ENCODE measurements at regions not wholly inside any gene's neighbourhood (a gene's known extent, or its start where the extent isn't known, plus 50 kb on each side); places are given as distances from the start of the nearest gene placed in this dataset.

GRCh38 chr4:10982305-10982704, 297.7 kb upstream of the CLNK start:
- no peak overlapping the region for H3K4me3 ChIP-seq (replicated peaks; ENCODE audit: insufficient read depth, low read length)
- no peak for DNase-seq (ENCODE audit: low read depth in 1 of 2, low spot score in 1 of 2)
- no peak overlapping the region for H3K27ac ChIP-seq (replicated peaks)
- no peaks in the 10 kb centered on the region for H3K27me3 ChIP-seq (ENCODE audit: insufficient read depth, poor library complexity, severe bottlenecking)
- TF ChIP-seq CTCF (IDR thresholded peaks at IDR 0.05; ENCODE audit: insufficient read depth, low read length), result no peak
- no peak for TF ChIP-seq REST (IDR thresholded peaks at IDR 0.05; ENCODE audit: insufficient replicate concordance, low read depth)

GRCh38 chr4:10981576-10981975, 297.0 kb upstream of the CLNK start:
- Histone ChIP-seq H3K4me3 (replicated peaks; ENCODE audit: insufficient read depth, low read length) (no peak overlapping the region), H3K27ac (replicated peaks) (no peak overlapping the region), H3K27me3 (ENCODE audit: insufficient read depth, poor library complexity, severe bottlenecking) (no peaks in the 10 kb centered on the region)
- no peak for TF ChIP-seq CTCF (IDR thresholded peaks at IDR 0.05; ENCODE audit: insufficient read depth, low read length)
- TF ChIP-seq SPI1 (IDR thresholded peaks at IDR 0.05; ENCODE audit: borderline replicate concordance, low read depth), result no peak
- no peak for TF ChIP-seq GABPA (IDR thresholded peaks at IDR 0.05; ENCODE audit: low read depth)
- TF ChIP-seq POLR2AphosphoS5 (IDR thresholded peaks at IDR 0.05; ENCODE audit: low read depth), result no peak
- no peak for TF ChIP-seq REST (IDR thresholded peaks at IDR 0.05; ENCODE audit: insufficient replicate concordance, low read depth)
- no peak for DNase-seq (ENCODE audit: low read depth in 1 of 2, low spot score in 1 of 2)

GRCh38 chr4:10981096-10981495, 296.5 kb upstream of the CLNK start:
- DNase-seq (ENCODE audit: low read depth in 1 of 2, low spot score in 1 of 2), result no peak
- TF ChIP-seq GABPA (IDR thresholded peaks at IDR 0.05; ENCODE audit: low read depth), result no peak
- Histone ChIP-seq H3K27me3 (ENCODE audit: insufficient read depth, poor library complexity, severe bottlenecking) (no peaks in the 10 kb centered on the region), H3K27ac (replicated peaks) (no peak overlapping the region), H3K4me3 (replicated peaks; ENCODE audit: insufficient read depth, low read length) (no peak overlapping the region)

GRCh38 chr4:10979032-10979431, 294.5 kb upstream of the CLNK start:
- no peak for TF ChIP-seq CTCF (IDR thresholded peaks at IDR 0.05; ENCODE audit: insufficient read depth, low read length)
- TF ChIP-seq REST (IDR thresholded peaks at IDR 0.05; ENCODE audit: insufficient replicate concordance, low read depth), result no peak
- no peak for TF ChIP-seq POLR2AphosphoS5 (IDR thresholded peaks at IDR 0.05; ENCODE audit: low read depth)
- TF ChIP-seq SPI1 (IDR thresholded peaks at IDR 0.05; ENCODE audit: borderline replicate concordance, low read depth), result no peak
- TF ChIP-seq GABPA (IDR thresholded peaks at IDR 0.05; ENCODE audit: low read depth), result no peak

More at GRCh38 chr4:10979032-10979431, 294.5 kb upstream of the CLNK start:
- no peak for DNase-seq (ENCODE audit: low read depth in 1 of 2, low spot score in 1 of 2)
- H3K27ac ChIP-seq (replicated peaks), result no peak overlapping the region
- no peak overlapping the region for H3K4me3 ChIP-seq (replicated peaks; ENCODE audit: insufficient read depth, low read length)
- H3K27me3 ChIP-seq (ENCODE audit: insufficient read depth, poor library complexity, severe bottlenecking), result no peaks in the 10 kb centered on the region
